ENCODE measurements at regions not wholly inside any gene's neighbourhood (a gene's known extent, or its start where the extent isn't known, plus 50 kb on each side); places are given as distances from the start of the nearest gene placed in this dataset.

DNA sequence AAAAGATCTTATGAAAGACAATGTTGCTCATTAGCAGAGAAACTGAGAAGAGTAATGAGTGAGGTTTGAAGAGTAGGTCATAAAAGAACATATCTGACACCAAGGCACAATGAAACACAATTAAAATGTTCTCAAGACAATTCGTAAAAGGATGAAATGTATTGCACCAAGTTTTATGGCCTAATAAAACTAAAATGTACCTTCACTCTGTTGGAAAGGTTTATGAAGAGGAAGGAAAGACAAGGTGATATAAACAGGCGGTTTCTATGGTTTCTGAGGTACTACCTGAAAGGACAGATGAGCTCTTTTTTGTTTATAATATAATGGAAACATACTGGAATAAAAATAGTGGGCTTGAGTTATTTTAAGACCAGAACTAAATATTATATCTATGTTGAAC, 821.3 kb downstream of the TAF11L14 start:
- H3K4me1 ChIP-seq (ENCODE audit: control insufficient read depth, insufficient read depth, low read length) = no peaks in the 10 kb centered on the region
- DNase-seq (ENCODE audit: low read depth, low spot score) = no peak
- no peak for ATAC-seq
- H3K9me3 ChIP-seq (ENCODE audit: control insufficient read depth, insufficient read depth, low read depth, low read length) = peaks cover 3% of the 10 kb centered on the region; the same call in 1 of the 2 replicates
- CTCF ChIA-PET = no interaction called here
- no TSS peak for BruUV-seq (replicated peaks)
- in situ Hi-C loops (cut with HindIII; ENCODE audit: low pct_unique_long_range_greater_than_20kb, low sequenced_read_pairs) = no loop called here
- TF ChIP-seq SIN3A (IDR thresholded peaks at IDR 0.05; ENCODE audit: borderline replicate concordance, insufficient read depth, low read depth, low read length) = no peak
- TF ChIP-seq, protein P1, sequence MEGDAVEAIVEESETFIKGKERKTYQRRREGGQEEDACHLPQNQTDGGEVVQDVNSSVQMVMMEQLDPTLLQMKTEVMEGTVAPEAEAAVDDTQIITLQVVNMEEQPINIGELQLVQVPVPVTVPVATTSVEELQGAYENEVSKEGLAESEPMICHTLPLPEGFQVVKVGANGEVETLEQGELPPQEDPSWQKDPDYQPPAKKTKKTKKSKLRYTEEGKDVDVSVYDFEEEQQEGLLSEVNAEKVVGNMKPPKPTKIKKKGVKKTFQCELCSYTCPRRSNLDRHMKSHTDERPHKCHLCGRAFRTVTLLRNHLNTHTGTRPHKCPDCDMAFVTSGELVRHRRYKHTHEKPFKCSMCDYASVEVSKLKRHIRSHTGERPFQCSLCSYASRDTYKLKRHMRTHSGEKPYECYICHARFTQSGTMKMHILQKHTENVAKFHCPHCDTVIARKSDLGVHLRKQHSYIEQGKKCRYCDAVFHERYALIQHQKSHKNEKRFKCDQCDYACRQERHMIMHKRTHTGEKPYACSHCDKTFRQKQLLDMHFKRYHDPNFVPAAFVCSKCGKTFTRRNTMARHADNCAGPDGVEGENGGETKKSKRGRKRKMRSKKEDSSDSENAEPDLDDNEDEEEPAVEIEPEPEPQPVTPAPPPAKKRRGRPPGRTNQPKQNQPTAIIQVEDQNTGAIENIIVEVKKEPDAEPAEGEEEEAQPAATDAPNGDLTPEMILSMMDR (IDR thresholded peaks at IDR 0.05) = no peak
- TF ChIP-seq POLR2AphosphoS5 (IDR thresholded peaks at IDR 0.05; ENCODE audit: low read depth, low read length) = no peak
- TF ChIP-seq TCF7L2 (IDR thresholded peaks at IDR 0.05; ENCODE audit: low read depth, low read length) = no peak
- TF ChIP-seq REST (IDR thresholded peaks at IDR 0.05; ENCODE audit: insufficient read depth in 1 of 2, low read depth in 2 of 2, low read length in 1 of 2) = no peak
- no peaks in the 10 kb centered on the region for H3K36me3 ChIP-seq (ENCODE audit: control insufficient read depth, insufficient read depth, low read length)
- H3K27ac ChIP-seq (ENCODE audit: low read length) = no peak overlapping the region
- no peak overlapping the region for H3K4me3 ChIP-seq (ENCODE audit: low read depth in 2 of 2, low read length in 2 of 2)
- intact Hi-C loops (cut with micrococcal nuclease; ENCODE audit: unreplicated experiment) = no loop called here
- POLR2A ChIA-PET = no interaction called here
- no peaks in the 10 kb centered on the region for H3K27me3 ChIP-seq (ENCODE audit: control insufficient read depth, insufficient read depth, low read length)

GRCh38 chr5:18457255-18457654, 823.0 kb downstream of the TAF11L14 start:
- no peak for TF ChIP-seq SIN3A (IDR thresholded peaks at IDR 0.05; ENCODE audit: borderline replicate concordance, insufficient read depth, low read depth, low read length)
- TF ChIP-seq POLR2AphosphoS5 (IDR thresholded peaks at IDR 0.05; ENCODE audit: low read depth, low read length) = no peak
- TF ChIP-seq, protein P1 (IDR thresholded peaks at IDR 0.05) = no peak
- TF ChIP-seq REST (IDR thresholded peaks at IDR 0.05; ENCODE audit: insufficient read depth in 1 of 2, low read depth in 2 of 2, low read length in 1 of 2) = no peak
- no peak for TF ChIP-seq TCF7L2 (IDR thresholded peaks at IDR 0.05; ENCODE audit: low read depth, low read length)
- POLR2A ChIA-PET = no interaction called here
- Histone ChIP-seq H3K27ac (ENCODE audit: low read length) (no peak overlapping the region), H3K4me3 (ENCODE audit: low read depth in 2 of 2, low read length in 2 of 2) (no peak overlapping the region), H3K4me1 (ENCODE audit: control insufficient read depth, insufficient read depth, low read length) (no peaks in the 10 kb centered on the region), H3K36me3 (ENCODE audit: control insufficient read depth, insufficient read depth, low read length) (no peaks in the 10 kb centered on the region), H3K9me3 (ENCODE audit: control insufficient read depth, insufficient read depth, low read depth, low read length) (peaks cover 3% of the 10 kb centered on the region; the same call in 1 of the 2 replicates), H3K27me3 (ENCODE audit: control insufficient read depth, insufficient read depth, low read length) (no peaks in the 10 kb centered on the region)
- in situ Hi-C loops (cut with HindIII; ENCODE audit: low pct_unique_long_range_greater_than_20kb, low sequenced_read_pairs) = no loop called here
- no TSS peak for BruUV-seq (replicated peaks)
- intact Hi-C loops (cut with micrococcal nuclease; ENCODE audit: unreplicated experiment) = no loop called here
- DNase-seq (ENCODE audit: low read depth, low spot score) (no peak), ATAC-seq (no peak)
- CTCF ChIA-PET = no interaction called here
